GM21390 (cell line): ENCODE measurements at regions not wholly inside any gene's neighbourhood (a gene's known extent, or its start where the extent isn't known, plus 50 kb on each side); places are given as distances from the start of the nearest gene placed in this dataset.
"Not testable (repeated sequence)": the region's sequence is repeated elsewhere in the genome, so short reads cannot be mapped to it uniquely, and the experiment has no call there.

Source experiments
- ATAC-seq: cut with Tn5 transposase; IDR thresholded peaks from one replicate; pipeline ENCODE4 v1.9.1; 2021; ENCODE audit not compliant: unreplicated experiment

DNA sequence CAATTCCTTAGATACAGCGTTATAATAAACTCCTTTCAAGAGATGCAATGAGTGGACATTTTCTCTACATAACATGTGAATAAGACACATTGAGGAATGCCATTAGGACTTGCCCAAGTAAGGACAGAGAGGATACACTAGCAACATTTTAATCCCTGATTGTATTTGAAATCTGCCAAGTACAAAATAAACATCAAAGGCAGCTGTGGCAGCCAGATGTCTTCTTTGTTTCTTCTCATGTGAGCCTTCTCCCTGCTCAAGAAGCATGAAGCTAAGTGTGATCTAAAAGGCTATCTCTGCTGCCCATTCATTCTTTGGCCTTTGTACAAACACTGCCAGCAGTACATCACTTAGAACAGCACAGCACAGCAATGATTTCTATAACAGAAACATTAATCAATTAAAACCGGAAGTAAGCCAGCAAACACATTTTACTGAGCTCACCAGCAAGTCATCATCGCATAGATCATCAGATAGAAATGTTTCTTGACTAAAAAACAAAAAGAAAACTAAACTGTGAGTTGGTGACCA is 364.0 kb downstream of the CNTN6 start:
- ATAC-seq, result no peak

DNA sequence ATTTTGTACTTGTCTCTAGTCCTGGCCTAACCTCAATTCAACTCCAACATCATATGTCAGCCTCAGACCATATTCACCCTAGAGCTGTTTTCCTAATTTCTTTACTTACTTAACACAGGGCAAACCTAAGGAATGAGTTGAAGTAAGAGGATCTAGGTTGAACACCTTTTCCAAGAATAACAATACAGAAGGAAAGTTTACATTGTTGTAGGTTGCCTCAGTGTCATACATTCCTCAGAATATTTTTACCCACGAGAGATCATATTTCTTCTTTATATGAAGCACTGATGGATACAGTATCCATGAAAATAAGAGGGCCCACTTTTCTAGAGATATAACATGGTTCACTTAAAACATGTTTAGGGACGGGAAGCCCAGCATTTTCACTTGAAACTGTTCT is 369.5 kb downstream of the CNTN6 start:
- no peak for ATAC-seq

- ATAC-seq, result no peak
These were observed 370.1 kb downstream of the CNTN6 start for GRCh38 chr3:1462856-1463450.

GRCh38 chr3:1465091-1465490 is 372.3 kb downstream of the CNTN6 start:
- not testable (repeated sequence) for ATAC-seq

GRCh38 chr3:1468145-1468544 is 375.3 kb downstream of the CNTN6 start:
- no peak for ATAC-seq

GRCh38 chr3:1469248-1469647 is 376.4 kb downstream of the CNTN6 start:
- ATAC-seq, result no peak

DNA sequence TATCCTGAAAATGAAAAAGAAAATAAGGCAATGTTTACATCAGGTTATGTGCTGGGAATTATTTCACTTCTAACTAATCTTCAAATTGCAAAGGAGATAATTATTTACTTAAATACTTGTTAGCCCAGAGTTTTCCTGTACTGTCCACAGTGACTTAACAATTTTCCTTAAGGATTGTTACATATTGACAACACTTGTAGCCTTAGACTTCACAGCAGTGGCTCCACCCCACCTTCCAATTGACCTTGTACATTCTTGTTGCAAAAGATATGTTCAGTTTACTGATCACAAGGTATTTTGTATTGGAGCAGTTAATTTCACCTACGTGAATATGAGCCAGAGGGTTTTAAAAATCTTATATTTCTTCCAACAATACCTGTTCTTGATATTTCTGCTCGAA is 376.9 kb downstream of the CNTN6 start:
- no peak for ATAC-seq

DNA sequence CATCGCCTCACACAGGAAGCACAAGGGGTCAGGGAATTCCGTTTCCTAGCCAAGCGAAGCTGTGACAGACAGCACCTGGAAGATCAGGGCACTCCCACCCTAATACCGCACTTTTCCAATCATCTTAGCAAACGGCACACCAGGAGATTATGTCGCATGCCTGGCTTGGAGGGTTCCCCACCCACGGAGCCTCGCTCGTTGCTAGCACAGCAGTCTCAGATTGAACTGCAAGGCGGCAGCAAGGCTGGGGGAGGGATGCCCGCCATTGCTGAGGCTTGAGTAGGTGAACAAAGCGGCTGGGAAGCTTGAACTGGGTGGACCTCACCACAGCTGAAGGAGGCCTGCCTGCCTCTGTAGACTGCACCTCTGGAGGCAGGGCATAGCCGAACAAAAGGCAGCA is 384.8 kb downstream of the CNTN6 start:
- no peak for ATAC-seq

DNA sequence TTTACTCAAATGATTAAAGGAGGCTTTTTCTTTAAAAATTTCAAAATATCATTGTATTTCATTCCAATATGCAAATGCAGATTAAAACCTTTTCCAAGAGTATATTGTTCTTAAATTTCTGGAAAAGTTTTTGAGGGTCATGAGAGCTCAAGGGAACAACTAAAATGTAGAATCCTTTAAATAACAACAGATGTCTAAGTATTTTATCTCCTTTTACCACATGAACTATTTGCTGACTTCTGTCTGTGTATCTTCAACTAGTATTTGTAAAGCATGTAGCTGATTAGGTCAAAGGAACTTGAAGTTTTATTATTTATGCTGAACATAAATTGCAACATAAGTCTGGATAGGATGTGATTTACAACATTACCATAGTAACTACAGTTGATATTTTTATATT is 402.6 kb downstream of the CNTN6 start:
- no peak for ATAC-seq

GRCh38 chr3:1499694-1500093 is 406.9 kb downstream of the CNTN6 start:
- ATAC-seq, result no peak

DNA sequence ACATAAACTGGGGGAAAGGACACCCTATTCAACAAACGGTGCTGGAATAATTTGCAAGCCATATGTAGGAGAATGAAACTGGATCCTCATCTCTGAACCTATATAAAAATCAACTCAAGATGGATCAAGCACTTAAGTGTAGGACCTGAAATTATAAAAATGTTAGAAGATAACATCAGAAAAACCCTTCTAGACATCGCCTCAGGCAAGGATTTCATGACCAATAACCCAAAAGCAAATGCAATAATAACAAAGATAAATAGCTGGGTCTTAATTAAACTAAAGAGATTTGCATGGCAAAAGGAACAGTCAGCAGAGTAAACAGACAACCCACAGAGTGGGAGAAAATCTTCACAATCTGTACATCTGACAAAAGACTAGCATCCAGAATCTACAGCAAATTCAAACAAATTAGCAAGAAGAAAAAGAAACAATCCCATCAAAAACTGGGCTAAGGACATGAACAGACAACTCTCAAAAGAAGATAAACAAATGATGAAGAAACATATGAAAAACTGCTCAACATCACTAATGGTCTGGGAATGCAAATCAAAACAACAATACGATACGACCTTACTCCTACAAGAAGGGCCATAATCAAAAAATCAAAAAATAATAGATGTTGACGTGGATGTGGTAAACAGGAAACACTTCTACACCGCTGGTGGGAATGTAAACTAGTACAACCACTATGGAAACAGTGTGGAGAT is 408.7 kb downstream of the CNTN6 start:
- ATAC-seq, result no peak

DNA sequence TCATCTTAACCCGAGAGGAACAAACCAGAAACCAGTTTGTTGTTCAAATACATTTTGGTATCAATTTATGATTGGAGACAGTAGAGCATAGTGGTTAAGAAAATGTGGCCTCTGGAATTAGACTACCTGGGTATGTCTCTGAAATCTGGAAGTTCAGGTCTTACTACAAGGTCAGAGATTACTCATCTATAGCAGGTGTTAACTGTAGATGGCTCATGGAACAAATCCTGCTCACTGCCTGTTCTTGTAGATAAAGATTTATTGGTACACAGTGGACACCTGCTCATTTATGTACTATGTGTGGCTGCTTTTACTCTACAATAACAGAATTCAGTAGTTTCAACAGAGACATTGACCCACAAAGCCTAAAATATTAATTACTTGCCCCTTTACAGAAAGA is 413.3 kb downstream of the CNTN6 start:
- no peak for ATAC-seq

- no peak for ATAC-seq
These were observed 420.8 kb downstream of the CNTN6 start for GRCh38 chr3:1513662-1514061.

DNA sequence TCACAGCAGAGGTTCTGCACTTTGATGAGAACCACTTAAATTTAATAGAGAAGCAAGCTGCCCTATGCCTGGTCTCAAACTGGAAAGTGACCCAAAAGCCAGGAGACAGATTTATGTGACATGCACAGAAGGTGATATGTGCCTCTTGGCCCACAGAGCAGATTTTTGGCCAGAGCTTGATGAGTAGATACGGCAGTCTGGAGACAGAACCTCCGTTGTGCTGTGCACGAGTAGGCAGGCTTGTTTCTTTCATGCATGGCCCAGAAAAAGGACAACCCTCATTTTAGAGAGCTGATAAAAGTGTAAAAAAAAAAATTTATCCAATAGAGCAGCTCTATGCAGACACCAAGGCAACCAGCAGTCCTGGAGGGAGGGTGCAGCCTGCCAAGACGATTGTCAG is 423.1 kb downstream of the CNTN6 start:
- ATAC-seq, result no peak

- no peak for ATAC-seq
These were observed 435.0 kb downstream of the CNTN6 start for GRCh38 chr3:1527786-1528185.

GRCh38 chr3:1528621-1529020 is 435.8 kb downstream of the CNTN6 start:
- no peak for ATAC-seq

- no peak for ATAC-seq
These were observed 436.9 kb downstream of the CNTN6 start for GRCh38 chr3:1529676-1530075.

DNA sequence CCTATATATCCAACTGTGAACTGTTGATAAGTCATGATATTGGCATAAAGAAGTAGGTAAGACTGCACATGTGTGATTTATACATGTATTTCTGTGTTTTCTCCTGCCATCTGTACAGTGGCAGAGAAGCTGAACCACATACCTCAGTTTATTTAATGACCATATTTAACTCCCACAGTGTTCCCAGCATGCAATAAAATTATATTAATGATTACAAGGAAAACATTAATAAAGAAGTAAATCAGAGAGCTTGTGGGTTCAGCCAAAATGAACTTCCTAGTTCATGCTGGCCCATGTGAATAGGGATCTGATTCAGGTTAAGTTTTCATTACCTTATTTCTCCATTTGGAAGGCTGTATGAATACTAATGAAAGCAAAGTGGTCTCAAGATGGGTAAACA is 439.2 kb downstream of the CNTN6 start:
- no peak for ATAC-seq

GRCh38 chr3:1532935-1533606 is 440.2 kb downstream of the CNTN6 start:
- ATAC-seq, result peak; percentile 53

- no peak for ATAC-seq
These were observed 440.9 kb downstream of the CNTN6 start for GRCh38 chr3:1533763-1534162.

- no peak for ATAC-seq
These were observed 441.4 kb downstream of the CNTN6 start for GRCh38 chr3:1534252-1534651.

DNA sequence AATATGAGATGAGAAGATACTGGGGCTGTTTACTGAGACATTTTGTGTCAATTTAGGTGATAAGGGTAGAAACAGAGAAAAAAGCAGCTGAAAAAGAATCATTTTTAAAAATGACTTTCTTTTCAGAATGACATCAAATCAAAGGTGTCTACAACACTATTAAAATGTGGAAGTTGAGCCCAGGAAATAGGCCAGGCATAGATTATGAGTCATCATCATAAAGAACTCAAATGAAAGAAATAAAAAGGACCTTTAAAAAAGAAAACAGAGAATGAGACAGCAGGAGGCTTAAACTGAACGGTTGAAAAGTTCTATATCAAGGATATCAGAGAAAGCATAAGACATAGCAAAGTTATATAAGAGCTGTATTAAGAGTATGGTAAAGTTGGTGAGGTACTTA is 442.5 kb downstream of the CNTN6 start:
- ATAC-seq, result no peak
